KMS-11 (cell line): ENCODE measurements at regions not wholly inside any gene's neighbourhood (a gene's known extent, or its start where the extent isn't known, plus 50 kb on each side); places are given as distances from the start of the nearest gene placed in this dataset.
"Not testable (repeated sequence)": the region's sequence is repeated elsewhere in the genome, so short reads cannot be mapped to it uniquely, and the experiment has no call there.

Source experiments
- H2AFZ ChIP-seq: fragments of 200-600 bp; sonication (generic); 2 replicates; pipeline ENCODE4 v1.6.1; 2016; ENCODE audit warnings: antibody characterized with exemption, mixed run types, low read depth
- H3K27ac ChIP-seq: fragments of 200-600 bp; sonication (generic); 2 replicates; pipeline ENCODE4 v1.6.1; 2016; ENCODE audit warnings: mild to moderate bottlenecking, mixed run types
- H3K27me3 ChIP-seq: fragments of 200-600 bp; sonication (generic); 2 replicates; pipeline ENCODE4 v1.6.1; 2017; ENCODE audit warnings: mild to moderate bottlenecking, low read depth, mixed run types, moderate library complexity; ENCODE audit not compliant: insufficient read depth
- H3K36me3 ChIP-seq: fragments of 200-600 bp; sonication (generic); 2 replicates; pipeline ENCODE4 v1.6.1; 2017; ENCODE audit warnings: mild to moderate bottlenecking, mixed run types; ENCODE audit not compliant: insufficient read depth
- H3K4me1 ChIP-seq: fragments of 200-600 bp; sonication (generic); 2 replicates; pipeline ENCODE4 v1.6.1; 2016; ENCODE audit warnings: mild to moderate bottlenecking, low read depth, mixed run types; ENCODE audit not compliant: poor library complexity, severe bottlenecking
- H3K4me2 ChIP-seq: fragments of 200-600 bp; sonication (generic); 2 replicates; pipeline ENCODE4 v1.7.0; 2016; ENCODE audit warnings: mild to moderate bottlenecking, mixed run types
- H3K4me3 ChIP-seq: fragments of 200-600 bp; sonication (generic); IDR thresholded peaks from 2 replicates; pipeline ENCODE4 v1.6.1; 2017; ENCODE audit warnings: low read depth, low read length, mixed read lengths; ENCODE audit not compliant: insufficient read depth
- H3K79me2 ChIP-seq: fragments of 200-600 bp; sonication (generic); 2 replicates; pipeline ENCODE4 v1.6.1; 2016; ENCODE audit warnings: low read depth, mixed run types; ENCODE audit not compliant: insufficient read depth
- H3K9ac ChIP-seq: fragments of 200-600 bp; sonication (generic); 2 replicates; pipeline ENCODE4 v1.6.1; 2016; ENCODE audit warnings: mild to moderate bottlenecking, mixed run types
- H4K20me1 ChIP-seq: fragments of 200-600 bp; sonication (generic); 2 replicates; pipeline ENCODE4 v1.6.1; 2016; ENCODE audit warnings: mild to moderate bottlenecking, mixed run types; ENCODE audit not compliant: insufficient read depth
- CTCF ChIP-seq: fragments of 200-600 bp; sonication (generic); conservative IDR thresholded peaks from 2 replicates; pipeline ENCODE4 v1.6.1; 2017; ENCODE audit warnings: low read depth, mild to moderate bottlenecking, antibody characterized with exemption, low read length, moderate library complexity, mixed read lengths

DNA sequence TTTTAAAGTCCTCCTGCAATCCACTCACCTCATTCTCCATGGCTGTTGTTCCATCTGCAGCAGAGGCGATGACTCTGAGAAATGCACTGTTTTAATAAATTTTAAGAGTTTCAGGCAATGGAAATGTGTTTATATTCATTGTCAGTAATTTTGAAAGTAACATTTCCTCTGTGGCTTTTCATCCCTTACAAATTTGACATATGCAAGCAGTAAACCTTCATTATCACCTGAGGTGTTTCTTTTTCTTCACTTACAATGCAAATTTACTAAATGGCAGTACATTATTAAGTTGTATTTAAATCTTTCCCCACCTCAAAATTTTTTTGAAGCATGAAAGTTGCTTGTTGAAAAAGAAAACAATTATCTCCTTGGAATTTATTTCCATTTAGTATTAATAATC lies 136.9 kb downstream of the DIRAS2 start:
- Histone ChIP-seq H3K27me3 (no peaks in the 10 kb centered on the region), H3K27ac (no peak overlapping the region), H3K36me3 (no peaks in the 10 kb centered on the region), H2AFZ (no peak overlapping the region), H3K4me2 (no peak overlapping the region), H3K9ac (no peak overlapping the region), H3K79me2 (no peaks in the 10 kb centered on the region), H4K20me1 (no peaks in the 10 kb centered on the region), H3K4me3 (no peak overlapping the region), H3K4me1 (no peaks in the 10 kb centered on the region)
- no peak for TF ChIP-seq CTCF

GRCh38 chr9:90506402-90506801 lies 136.2 kb downstream of the DIRAS2 start:
- not testable (repeated sequence) for H3K4me3 ChIP-seq, H3K4me2 ChIP-seq, H3K27ac ChIP-seq, H3K79me2 ChIP-seq, H3K4me1 ChIP-seq, H3K36me3 ChIP-seq, H2AFZ ChIP-seq, H4K20me1 ChIP-seq, H3K27me3 ChIP-seq, H3K9ac ChIP-seq

- no peaks in the 10 kb centered on the region for H3K36me3 ChIP-seq
- no peaks in the 10 kb centered on the region for H3K27me3 ChIP-seq
- H2AFZ ChIP-seq, result no peak overlapping the region
- H3K4me1 ChIP-seq, result no peaks in the 10 kb centered on the region
- H3K79me2 ChIP-seq, result no peaks in the 10 kb centered on the region
- no peaks in the 10 kb centered on the region for H4K20me1 ChIP-seq
- H3K4me2 ChIP-seq, result no peak overlapping the region
- no peak overlapping the region for H3K9ac ChIP-seq
- H3K4me3 ChIP-seq, result no peak overlapping the region
- no peak for TF ChIP-seq CTCF
- no peak overlapping the region for H3K27ac ChIP-seq
Measured at GRCh38 chr9:90507621-90508020, 135.0 kb downstream of the DIRAS2 start.

DNA sequence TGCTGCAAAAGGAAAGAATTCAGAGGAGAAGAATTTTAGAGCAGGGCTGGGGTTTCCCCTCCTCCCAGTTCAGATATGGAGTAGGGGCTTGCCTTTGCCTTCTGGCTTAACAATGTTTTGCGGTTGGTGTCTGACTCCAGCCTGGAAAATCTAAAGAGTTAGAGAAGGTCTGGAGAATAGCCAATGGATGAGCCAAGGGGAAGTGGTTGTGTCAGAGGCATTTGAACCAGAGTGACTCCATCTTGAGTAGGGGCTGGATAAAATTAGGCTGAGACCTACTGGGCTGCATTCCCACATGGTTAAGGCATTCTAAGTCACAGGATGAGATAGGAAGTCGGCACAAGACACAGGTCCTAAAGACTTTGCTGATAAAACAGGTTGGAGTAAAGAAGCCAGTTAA lies 133.7 kb downstream of the DIRAS2 start:
- Histone ChIP-seq H2AFZ (no peak overlapping the region), H3K36me3 (no peaks in the 10 kb centered on the region), H3K79me2 (no peaks in the 10 kb centered on the region), H3K27me3 (no peaks in the 10 kb centered on the region), H3K4me3 (no peak overlapping the region), H4K20me1 (no peaks in the 10 kb centered on the region), H3K4me2 (no peak overlapping the region), H3K9ac (no peak overlapping the region), H3K4me1 (no peaks in the 10 kb centered on the region), H3K27ac (no peak overlapping the region)
- no peak for TF ChIP-seq CTCF

DNA sequence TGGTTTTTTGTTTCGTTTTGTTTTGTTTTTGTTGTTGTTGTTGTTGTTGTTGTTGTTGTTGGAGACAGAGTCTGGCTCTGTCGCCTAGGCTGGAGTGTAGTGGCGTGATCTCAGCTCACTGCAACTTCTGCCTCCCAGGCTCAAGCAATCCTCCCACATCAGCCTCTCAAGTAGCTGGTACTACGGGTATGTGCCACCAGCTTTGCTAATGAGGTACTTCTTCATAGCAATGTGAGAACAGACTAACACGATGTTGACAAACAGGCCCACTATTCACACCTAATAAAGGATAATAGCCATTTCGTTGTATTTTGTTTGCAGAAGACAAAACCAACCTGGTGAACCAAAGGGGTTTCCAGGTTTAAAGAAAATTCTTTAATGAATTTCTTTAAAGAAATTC lies 130.9 kb downstream of the DIRAS2 start:
- H3K4me1 ChIP-seq, result no peaks in the 10 kb centered on the region
- H2AFZ ChIP-seq, result no peak overlapping the region
- no peak overlapping the region for H3K9ac ChIP-seq
- no peaks in the 10 kb centered on the region for H3K36me3 ChIP-seq
- no peak overlapping the region for H3K27ac ChIP-seq
- TF ChIP-seq CTCF, result no peak
- no peaks in the 10 kb centered on the region for H4K20me1 ChIP-seq
- no peaks in the 10 kb centered on the region for H3K27me3 ChIP-seq
- no peak overlapping the region for H3K4me2 ChIP-seq
- no peak overlapping the region for H3K4me3 ChIP-seq
- no peaks in the 10 kb centered on the region for H3K79me2 ChIP-seq
